Activated naive CD4-positive, alpha-beta T cell treated with anti-CD3 and anti-CD28 coated beads, Interleukin-2, amount 50 U/mL, for 16 hours (primary cell): ENCODE measurements at regions not wholly inside any gene's neighbourhood (a gene's known extent, or its start where the extent isn't known, plus 50 kb on each side); places are given as distances from the start of the nearest gene placed in this dataset.
"Not testable (repeated sequence)": the region's sequence is repeated elsewhere in the genome, so short reads cannot be mapped to it uniquely, and the experiment has no call there.

Experiments used
- DNase-seq: peaks from one replicate; pipeline ENCODE4 v3.0.0-alpha.2; 2020

GRCh38 chr4:124459941-124460310 is 252.6 kb downstream of the ANKRD50 start:
- no peak for DNase-seq

- DNase-seq = not testable (repeated sequence)
Observed at GRCh38 chr4:124461592-124461991, 250.9 kb downstream of the ANKRD50 start.

- DNase-seq = no peak
Observed at GRCh38 chr4:124462954-124463828, 249.3 kb downstream of the ANKRD50 start.

DNA sequence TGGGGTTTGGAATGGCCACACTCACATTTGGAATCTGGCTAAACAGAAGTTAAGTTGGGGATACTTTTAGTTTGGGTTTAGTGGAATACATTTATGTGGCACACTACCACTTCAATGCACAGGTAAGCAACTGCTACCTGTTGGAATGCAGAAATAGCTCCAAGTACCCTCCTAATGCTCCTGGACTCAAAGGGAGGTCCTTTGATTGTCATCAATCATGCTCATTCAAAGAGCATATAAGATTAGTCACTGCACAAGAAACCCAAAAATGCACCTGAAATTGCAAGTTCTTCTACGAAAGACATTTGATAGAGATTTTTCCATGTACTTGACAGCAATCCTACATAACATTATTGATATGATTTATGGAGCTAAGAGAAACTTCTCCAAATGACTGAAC is 247.7 kb downstream of the ANKRD50 start:
- no peak for DNase-seq

DNA sequence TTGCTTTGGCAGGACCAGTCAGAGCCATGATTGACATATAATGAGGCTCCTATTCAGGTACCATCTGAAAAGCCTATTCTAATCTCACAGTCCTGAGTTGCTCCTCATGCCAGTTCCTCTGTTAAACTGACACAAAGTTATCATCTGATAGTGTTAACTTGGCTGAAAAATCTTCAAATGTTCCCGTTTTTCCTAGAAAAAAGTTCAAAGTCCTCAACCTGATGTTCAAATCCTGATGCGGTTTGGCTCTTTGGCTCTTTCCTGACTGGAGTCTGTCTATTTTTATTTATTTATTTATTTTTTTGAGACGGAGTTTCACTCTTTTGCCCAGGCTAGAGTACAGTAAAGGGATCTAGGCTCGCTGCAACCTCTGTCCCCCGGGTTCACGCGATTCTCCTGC is 244.2 kb downstream of the ANKRD50 start:
- no peak for DNase-seq

DNA sequence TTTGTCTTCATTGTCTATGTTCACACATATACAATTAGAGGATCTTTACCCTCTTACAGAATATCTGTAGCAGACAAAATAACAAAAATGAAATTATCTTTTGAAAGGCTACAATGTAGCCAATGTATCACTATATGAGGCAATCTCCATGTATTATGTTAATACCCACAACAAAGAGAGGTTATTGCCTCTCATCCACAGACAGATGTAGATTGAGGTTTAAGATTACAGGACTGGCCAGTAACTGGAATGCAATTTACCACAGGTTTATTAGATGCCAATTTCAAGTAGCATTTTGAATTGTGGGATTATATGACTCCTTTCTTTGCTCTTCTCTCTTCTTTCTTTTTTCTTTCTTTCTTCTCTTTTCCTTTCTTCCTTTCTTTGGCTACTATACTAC is 242.6 kb downstream of the ANKRD50 start:
- no peak for DNase-seq

- no peak for DNase-seq
Observed at GRCh38 chr4:124478470-124478869, 234.1 kb downstream of the ANKRD50 start.

- no peak for DNase-seq
Observed at GRCh38 chr4:124480061-124480460, 232.5 kb downstream of the ANKRD50 start.

DNA sequence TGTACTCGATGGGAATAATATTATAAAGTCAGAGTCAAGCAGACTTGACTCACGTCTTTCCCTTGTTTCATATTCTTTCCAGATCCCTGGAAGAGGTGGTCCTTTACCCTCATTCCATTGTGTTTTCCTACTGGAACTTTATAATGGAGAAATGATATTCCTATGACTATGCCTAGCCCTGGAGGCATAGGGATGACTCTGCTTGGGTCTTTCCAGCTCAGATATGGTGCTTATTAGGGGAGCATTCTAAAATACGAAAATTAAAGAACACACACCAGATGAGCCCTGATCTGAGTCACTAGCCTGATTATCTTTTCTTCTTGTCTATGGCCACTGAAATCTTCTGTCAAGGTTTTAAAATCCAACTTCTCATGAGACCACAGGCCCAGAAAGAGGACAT is 231.4 kb downstream of the ANKRD50 start:
- no peak for DNase-seq

DNA sequence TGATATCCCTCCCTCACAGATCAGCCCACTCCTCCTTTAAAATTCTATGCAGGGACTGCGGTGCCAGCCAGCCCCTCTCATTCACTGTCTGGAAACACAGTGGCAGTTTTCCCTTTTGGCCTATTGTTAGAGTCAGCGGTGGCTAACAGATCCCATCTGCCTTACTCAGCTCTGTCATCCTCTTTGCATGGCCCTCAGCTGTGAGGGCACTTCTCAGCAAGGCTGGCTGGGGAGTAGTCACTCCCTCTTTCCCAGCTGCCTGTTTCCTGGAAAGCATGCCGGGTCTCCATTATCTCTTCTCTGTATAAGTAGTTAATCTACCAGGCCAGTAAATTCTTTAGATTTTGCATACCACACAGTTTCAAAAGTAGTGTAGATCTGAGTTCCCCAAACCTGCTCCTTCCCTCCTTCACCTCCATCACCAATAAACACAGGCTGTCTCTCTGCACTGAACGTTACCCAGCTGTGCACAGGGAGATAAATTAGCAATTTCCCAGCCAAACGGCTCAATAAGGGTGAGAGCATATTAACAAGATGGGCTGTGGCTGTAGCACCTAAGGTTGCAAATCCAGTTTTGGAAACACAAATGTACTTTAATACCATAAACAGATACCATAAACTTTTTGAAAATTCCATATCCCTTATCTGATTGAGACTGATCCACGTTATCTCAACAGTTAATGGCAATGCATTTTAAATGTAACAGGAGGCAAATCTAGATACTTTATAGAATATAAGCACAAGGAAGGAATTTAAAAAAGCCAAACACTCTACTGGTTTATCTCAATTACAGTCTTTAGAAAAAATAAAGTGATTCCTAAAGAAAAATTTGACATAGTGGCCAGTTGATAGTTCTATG is 229.3 kb downstream of the ANKRD50 start:
- DNase-seq = no peak

GRCh38 chr4:124484008-124484407 is 228.5 kb downstream of the ANKRD50 start:
- no peak for DNase-seq

- no peak for DNase-seq
Observed at GRCh38 chr4:124484940-124485339, 227.6 kb downstream of the ANKRD50 start.

- no peak for DNase-seq
Observed at GRCh38 chr4:124486423-124486822, 226.1 kb downstream of the ANKRD50 start.

DNA sequence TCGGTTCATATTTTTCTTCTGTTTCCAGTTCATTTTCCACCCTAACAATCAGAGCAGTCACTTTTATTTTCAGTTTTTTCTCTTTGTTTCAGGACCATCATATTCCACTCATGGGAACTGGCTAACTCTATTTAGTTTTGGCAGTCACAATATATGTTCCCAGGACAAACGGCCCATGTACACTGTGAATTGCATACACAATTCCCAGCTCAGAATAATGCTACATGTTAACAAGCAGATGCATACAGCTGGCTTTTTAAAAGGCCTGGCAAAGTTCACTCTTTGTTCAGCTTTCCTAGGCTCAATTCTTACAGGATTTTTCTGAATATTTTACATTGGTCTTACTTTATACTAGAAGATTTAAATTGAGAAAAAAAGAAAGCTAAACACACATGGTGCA is 224.9 kb downstream of the ANKRD50 start:
- no peak for DNase-seq

DNA sequence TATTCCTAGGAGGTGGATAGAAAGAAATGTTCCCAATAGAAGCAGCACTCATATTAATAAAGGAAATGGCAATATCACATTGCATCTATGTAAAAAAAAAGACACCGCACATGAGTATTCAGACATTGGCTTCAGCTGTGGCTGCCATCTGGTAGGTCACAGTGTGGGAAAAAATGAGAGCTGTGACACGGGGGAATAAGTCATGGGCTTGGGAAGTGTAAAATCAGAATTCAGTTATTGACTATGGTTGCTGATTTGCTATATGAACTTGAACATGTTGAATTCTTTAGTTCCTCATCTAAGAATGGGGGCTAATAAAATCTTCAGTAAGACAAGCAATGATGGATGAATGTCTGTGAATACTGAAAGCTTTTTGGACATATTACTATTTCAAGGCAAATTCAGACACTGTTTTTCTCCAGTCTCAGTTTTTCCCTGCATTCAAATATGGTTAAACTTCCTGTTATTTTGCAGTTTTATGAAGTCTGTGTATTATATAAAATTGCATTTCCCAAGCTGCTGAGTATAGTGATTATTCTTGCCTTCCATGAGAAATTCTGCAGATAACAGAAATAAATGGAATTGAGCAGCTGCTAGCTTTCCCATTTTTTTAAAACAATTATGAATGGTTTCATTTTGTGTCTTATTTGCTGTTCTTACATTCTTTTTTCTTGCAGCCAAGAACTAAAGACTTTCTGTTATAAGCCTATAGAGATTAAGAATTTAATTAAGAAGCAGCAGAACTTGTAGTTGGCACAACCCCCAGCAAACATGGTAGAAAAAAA is 221.0 kb downstream of the ANKRD50 start:
- DNase-seq = no peak

GRCh38 chr4:124499261-124499660 is 213.3 kb downstream of the ANKRD50 start:
- DNase-seq = no peak

- no peak for DNase-seq
Observed at GRCh38 chr4:124501576-124501975, 211.0 kb downstream of the ANKRD50 start.

- DNase-seq = no peak
Observed at GRCh38 chr4:124504431-124504830, 208.1 kb downstream of the ANKRD50 start.

GRCh38 chr4:124505211-124505610 is 207.3 kb downstream of the ANKRD50 start:
- DNase-seq = no peak

GRCh38 chr4:124509151-124509550 is 203.4 kb downstream of the ANKRD50 start:
- DNase-seq = no peak

GRCh38 chr4:124514588-124514987 is 197.9 kb downstream of the ANKRD50 start:
- DNase-seq = no peak

DNA sequence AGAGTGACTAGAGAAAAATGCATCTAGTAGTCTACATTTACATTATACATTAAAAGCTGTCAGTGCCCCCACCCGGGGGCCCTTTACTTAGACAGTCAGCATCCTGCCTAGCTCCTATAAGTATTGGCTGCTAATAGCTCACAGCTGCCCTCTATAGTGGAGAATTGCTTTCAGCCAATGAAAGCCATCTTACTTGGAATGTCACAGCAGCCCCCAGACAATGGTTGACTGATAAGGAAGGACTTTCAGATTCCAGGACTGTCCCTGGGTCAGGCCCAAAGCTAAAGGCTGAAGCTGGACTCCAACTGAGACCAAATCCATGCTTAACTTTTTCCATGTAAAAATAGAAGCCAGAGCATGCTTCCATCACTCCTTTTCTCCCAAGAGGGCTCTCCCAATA is 196.9 kb downstream of the ANKRD50 start:
- DNase-seq = no peak

- DNase-seq = no peak
Observed at GRCh38 chr4:124519196-124519595, 193.3 kb downstream of the ANKRD50 start.
